GM21381 (cell line): ENCODE measurements at regions not wholly inside any gene's neighbourhood (a gene's known extent, or its start where the extent isn't known, plus 50 kb on each side); places are given as distances from the start of the nearest gene placed in this dataset.

Experiments
- ATAC-seq: cut with Tn5 transposase; IDR thresholded peaks from one replicate; pipeline ENCODE4 v1.9.1; 2021; ENCODE audit warnings: mild to moderate bottlenecking, moderate library complexity; ENCODE audit not compliant: unreplicated experiment

- no peak for ATAC-seq
Measured at GRCh38 chr9:1729631-1730030, 285.5 kb upstream of the SMARCA2 start.

GRCh38 chr9:1732670-1733069, 282.5 kb upstream of the SMARCA2 start:
- no peak for ATAC-seq

- ATAC-seq: no peak
Measured at GRCh38 chr9:1738511-1739100, 276.5 kb upstream of the SMARCA2 start.

GRCh38 chr9:1743121-1743960, 271.8 kb upstream of the SMARCA2 start:
- ATAC-seq: no peak

- ATAC-seq: no peak
Measured at GRCh38 chr9:1745980-1746379, 269.2 kb upstream of the SMARCA2 start.

GRCh38 chr9:1747417-1747967, 267.7 kb upstream of the SMARCA2 start:
- no peak for ATAC-seq

GRCh38 chr9:1748407-1748806, 266.7 kb upstream of the SMARCA2 start:
- no peak for ATAC-seq

GRCh38 chr9:1757186-1757585, 258.0 kb upstream of the SMARCA2 start:
- ATAC-seq: no peak

GRCh38 chr9:1759009-1759408, 256.1 kb upstream of the SMARCA2 start:
- ATAC-seq: peak; percentile 66

GRCh38 chr9:1759771-1760300, 255.3 kb upstream of the SMARCA2 start:
- no peak for ATAC-seq

- ATAC-seq: no peak
Measured at GRCh38 chr9:1761807-1762206, 253.3 kb upstream of the SMARCA2 start.

GRCh38 chr9:1766042-1766441, 249.1 kb upstream of the SMARCA2 start:
- no peak for ATAC-seq

- no peak for ATAC-seq
Measured at GRCh38 chr9:1768561-1768960, 246.6 kb upstream of the SMARCA2 start.

- no peak for ATAC-seq
Measured at GRCh38 chr9:1771094-1771789, 243.9 kb upstream of the SMARCA2 start.

- no peak for ATAC-seq
Measured at GRCh38 chr9:1775230-1775629, 239.9 kb upstream of the SMARCA2 start.

GRCh38 chr9:1776668-1777067, 238.5 kb upstream of the SMARCA2 start:
- no peak for ATAC-seq

- ATAC-seq: no peak
Measured at GRCh38 chr9:1791191-1791590, 224.0 kb upstream of the SMARCA2 start.

- ATAC-seq: no peak
Measured at GRCh38 chr9:1794547-1795270, 220.4 kb upstream of the SMARCA2 start.

GRCh38 chr9:1804128-1804865, 210.8 kb upstream of the SMARCA2 start:
- no peak for ATAC-seq

- ATAC-seq: no peak
Measured at GRCh38 chr9:1829719-1830118, 185.4 kb upstream of the SMARCA2 start.
